Suprapubic skin (tissue), 4 donors: ENCODE measurements at regions not wholly inside any gene's neighbourhood (a gene's known extent, or its start where the extent isn't known, plus 50 kb on each side); places are given as distances from the start of the nearest gene placed in this dataset.

ENCODE experiments used
- CTCF ChIP-seq, 2 donors: fragments of 200-600 bp in 1 of 2; fragments of 450-650 bp in 1 of 2; sonication (generic) in 1 of 2; IDR thresholded peaks; one replicate each; pipeline ENCODE4 v1.5.1; 2016 to 2019; ENCODE audit warnings: antibody characterized with exemption in 2 of 2, mild to moderate bottlenecking in 1 of 2, moderate library complexity in 1 of 2
- EP300 ChIP-seq: sonication (generic); formaldehyde crosslinking; IDR thresholded peaks from one replicate; pipeline ENCODE4 v1.6.1; 2017; ENCODE audit warnings: antibody characterized with exemption
- POLR2AphosphoS5 ChIP-seq, 3 donors: sonication (generic); formaldehyde crosslinking; IDR thresholded peaks; one replicate each; pipeline ENCODE4 v1.6.1; 2017; ENCODE audit warnings: antibody characterized with exemption in 3 of 3

DNA sequence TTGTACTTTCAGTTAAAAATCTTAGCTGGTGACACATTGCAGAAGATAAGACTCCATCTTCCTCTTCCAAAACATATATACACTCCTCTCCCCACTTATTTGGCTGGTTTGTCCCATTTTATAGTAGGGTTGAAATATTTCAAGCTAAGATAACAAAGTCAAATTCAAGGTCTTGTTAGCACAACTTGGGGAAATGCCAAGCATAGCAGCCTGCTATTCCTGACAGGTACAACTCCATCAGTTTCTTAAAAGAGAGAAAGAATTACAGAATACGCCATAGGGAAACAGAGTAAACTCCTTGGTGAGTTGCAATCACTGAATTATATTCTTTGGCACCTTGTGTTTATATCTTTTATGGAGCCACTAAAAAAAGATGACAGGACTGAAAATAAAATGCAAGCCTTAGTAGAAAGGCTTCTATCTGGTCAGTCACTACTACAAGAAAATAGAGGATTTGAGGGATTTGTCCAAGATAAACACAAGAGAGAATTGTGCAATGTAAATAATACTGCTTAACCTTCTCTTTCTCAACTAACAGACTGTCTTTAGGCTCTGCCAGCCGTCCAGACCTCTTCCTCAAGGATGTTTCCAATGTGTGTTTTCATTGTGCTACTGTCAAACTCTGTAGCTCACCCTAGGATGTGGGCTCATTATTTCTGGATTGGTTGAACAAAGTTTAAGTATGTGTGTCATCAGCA is 170.3 kb downstream of the VEGFC start:
- no peak for TF ChIP-seq CTCF (IDR thresholded peaks at IDR 0.05)
- TF ChIP-seq EP300: no peak
- no peak for TF ChIP-seq POLR2AphosphoS5 (IDR thresholded peaks at IDR 0.05)
